ENCODE measurements at regions not wholly inside any gene's neighbourhood (a gene's known extent, or its start where the extent isn't known, plus 50 kb on each side); places are given as distances from the start of the nearest gene placed in this dataset.

- TF ChIP-seq, protein P1, sequence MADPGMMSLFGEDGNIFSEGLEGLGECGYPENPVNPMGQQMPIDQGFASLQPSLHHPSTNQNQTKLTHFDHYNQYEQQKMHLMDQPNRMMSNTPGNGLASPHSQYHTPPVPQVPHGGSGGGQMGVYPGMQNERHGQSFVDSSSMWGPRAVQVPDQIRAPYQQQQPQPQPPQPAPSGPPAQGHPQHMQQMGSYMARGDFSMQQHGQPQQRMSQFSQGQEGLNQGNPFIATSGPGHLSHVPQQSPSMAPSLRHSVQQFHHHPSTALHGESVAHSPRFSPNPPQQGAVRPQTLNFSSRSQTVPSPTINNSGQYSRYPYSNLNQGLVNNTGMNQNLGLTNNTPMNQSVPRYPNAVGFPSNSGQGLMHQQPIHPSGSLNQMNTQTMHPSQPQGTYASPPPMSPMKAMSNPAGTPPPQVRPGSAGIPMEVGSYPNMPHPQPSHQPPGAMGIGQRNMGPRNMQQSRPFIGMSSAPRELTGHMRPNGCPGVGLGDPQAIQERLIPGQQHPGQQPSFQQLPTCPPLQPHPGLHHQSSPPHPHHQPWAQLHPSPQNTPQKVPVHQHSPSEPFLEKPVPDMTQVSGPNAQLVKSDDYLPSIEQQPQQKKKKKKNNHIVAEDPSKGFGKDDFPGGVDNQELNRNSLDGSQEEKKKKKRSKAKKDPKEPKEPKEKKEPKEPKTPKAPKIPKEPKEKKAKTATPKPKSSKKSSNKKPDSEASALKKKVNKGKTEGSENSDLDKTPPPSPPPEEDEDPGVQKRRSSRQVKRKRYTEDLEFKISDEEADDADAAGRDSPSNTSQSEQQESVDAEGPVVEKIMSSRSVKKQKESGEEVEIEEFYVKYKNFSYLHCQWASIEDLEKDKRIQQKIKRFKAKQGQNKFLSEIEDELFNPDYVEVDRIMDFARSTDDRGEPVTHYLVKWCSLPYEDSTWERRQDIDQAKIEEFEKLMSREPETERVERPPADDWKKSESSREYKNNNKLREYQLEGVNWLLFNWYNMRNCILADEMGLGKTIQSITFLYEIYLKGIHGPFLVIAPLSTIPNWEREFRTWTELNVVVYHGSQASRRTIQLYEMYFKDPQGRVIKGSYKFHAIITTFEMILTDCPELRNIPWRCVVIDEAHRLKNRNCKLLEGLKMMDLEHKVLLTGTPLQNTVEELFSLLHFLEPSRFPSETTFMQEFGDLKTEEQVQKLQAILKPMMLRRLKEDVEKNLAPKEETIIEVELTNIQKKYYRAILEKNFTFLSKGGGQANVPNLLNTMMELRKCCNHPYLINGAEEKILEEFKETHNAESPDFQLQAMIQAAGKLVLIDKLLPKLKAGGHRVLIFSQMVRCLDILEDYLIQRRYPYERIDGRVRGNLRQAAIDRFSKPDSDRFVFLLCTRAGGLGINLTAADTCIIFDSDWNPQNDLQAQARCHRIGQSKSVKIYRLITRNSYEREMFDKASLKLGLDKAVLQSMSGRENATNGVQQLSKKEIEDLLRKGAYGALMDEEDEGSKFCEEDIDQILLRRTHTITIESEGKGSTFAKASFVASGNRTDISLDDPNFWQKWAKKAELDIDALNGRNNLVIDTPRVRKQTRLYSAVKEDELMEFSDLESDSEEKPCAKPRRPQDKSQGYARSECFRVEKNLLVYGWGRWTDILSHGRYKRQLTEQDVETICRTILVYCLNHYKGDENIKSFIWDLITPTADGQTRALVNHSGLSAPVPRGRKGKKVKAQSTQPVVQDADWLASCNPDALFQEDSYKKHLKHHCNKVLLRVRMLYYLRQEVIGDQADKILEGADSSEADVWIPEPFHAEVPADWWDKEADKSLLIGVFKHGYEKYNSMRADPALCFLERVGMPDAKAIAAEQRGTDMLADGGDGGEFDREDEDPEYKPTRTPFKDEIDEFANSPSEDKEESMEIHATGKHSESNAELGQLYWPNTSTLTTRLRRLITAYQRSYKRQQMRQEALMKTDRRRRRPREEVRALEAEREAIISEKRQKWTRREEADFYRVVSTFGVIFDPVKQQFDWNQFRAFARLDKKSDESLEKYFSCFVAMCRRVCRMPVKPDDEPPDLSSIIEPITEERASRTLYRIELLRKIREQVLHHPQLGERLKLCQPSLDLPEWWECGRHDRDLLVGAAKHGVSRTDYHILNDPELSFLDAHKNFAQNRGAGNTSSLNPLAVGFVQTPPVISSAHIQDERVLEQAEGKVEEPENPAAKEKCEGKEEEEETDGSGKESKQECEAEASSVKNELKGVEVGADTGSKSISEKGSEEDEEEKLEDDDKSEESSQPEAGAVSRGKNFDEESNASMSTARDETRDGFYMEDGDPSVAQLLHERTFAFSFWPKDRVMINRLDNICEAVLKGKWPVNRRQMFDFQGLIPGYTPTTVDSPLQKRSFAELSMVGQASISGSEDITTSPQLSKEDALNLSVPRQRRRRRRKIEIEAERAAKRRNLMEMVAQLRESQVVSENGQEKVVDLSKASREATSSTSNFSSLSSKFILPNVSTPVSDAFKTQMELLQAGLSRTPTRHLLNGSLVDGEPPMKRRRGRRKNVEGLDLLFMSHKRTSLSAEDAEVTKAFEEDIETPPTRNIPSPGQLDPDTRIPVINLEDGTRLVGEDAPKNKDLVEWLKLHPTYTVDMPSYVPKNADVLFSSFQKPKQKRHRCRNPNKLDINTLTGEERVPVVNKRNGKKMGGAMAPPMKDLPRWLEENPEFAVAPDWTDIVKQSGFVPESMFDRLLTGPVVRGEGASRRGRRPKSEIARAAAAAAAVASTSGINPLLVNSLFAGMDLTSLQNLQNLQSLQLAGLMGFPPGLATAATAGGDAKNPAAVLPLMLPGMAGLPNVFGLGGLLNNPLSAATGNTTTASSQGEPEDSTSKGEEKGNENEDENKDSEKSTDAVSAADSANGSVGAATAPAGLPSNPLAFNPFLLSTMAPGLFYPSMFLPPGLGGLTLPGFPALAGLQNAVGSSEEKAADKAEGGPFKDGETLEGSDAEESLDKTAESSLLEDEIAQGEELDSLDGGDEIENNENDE (IDR thresholded peaks at IDR 0.05; ENCODE audit: insufficient replicate concordance, low read length) = no peak
- TF ChIP-seq ZNF274 (IDR thresholded peaks at IDR 0.05; ENCODE audit: borderline replicate concordance, extremely low read depth, low read length) = no peak
- no peak for TF ChIP-seq NRF1 (IDR thresholded peaks at IDR 0.05; ENCODE audit: low read depth, low read length)
- TF ChIP-seq CHD2 (IDR thresholded peaks at IDR 0.05; ENCODE audit: low read length) = no peak
- no peak for TF ChIP-seq SIX5 (IDR thresholded peaks at IDR 0.05; ENCODE audit: low read depth, low read length)
- TF ChIP-seq CREB1 (IDR thresholded peaks at IDR 0.05) = no peak
- TF ChIP-seq EGR1 (IDR thresholded peaks at IDR 0.05; ENCODE audit: borderline replicate concordance, low read depth, low read length) = no peak
- no peak for TF ChIP-seq RBBP5 (IDR thresholded peaks at IDR 0.05; ENCODE audit: borderline replicate concordance, low read depth, low read length)
- TF ChIP-seq NANOG (IDR thresholded peaks at IDR 0.05; ENCODE audit: insufficient read depth, low read depth, low read length, poor library complexity, severe bottlenecking) = no peak
- TF ChIP-seq JUND (IDR thresholded peaks at IDR 0.05; ENCODE audit: low read length) = no peak
- no peak for TF ChIP-seq ATF2 (IDR thresholded peaks at IDR 0.05; ENCODE audit: low read length)
- no peak for TF ChIP-seq BACH1 (IDR thresholded peaks at IDR 0.05; ENCODE audit: low read length)
Measured at GRCh38 chr17:36837939-36838272, 99.4 kb upstream of the LHX1 start (continued).
